GM13976 (cell line): ENCODE measurements at regions not wholly inside any gene's neighbourhood (a gene's known extent, or its start where the extent isn't known, plus 50 kb on each side); places are given as distances from the start of the nearest gene placed in this dataset.

ENCODE experiments used
- DNase-seq: peaks from one replicate; pipeline ENCODE4 v3.0.0; 2012; ENCODE audit warnings: low spot score
- CTCF ChIP-seq: IDR thresholded peaks from 2 replicates; pipeline ENCODE4 v1.5.1; 2012; ENCODE audit warnings: borderline replicate concordance, mild to moderate bottlenecking; ENCODE audit not compliant: insufficient read depth; ENCODE audit errors: extremely low read depth, missing control alignments, control extremely low read depth
- in situ Hi-C: fragments of 300-500 bp; cut with MboI; formaldehyde crosslinking; loops from one replicate; pipeline ENCODE4 v1.12.0; 2022; ENCODE audit warnings: low sequenced_read_pairs, mixed read lengths, inconsistent platforms; ENCODE audit not compliant: unreplicated experiment

GRCh38 chr15:88348579-88349230 lies 92.2 kb upstream of the NTRK3 start:
- TF ChIP-seq CTCF: no peak
- in situ Hi-C loops: no loop called here
- no peak for DNase-seq

- in situ Hi-C loops: no loop called here
- no peak for DNase-seq
- TF ChIP-seq CTCF: no peak
Measured at GRCh38 chr15:88345962-88346361, 89.4 kb upstream of the NTRK3 start.

- DNase-seq: no peak
- in situ Hi-C loops: no loop called here
Measured at GRCh38 chr15:88344786-88345185, 88.2 kb upstream of the NTRK3 start.

GRCh38 chr15:88342666-88343065 lies 86.1 kb upstream of the NTRK3 start:
- in situ Hi-C loops: no loop called here
- no peak for DNase-seq
- TF ChIP-seq CTCF: no peak

More at GRCh38 chr15:88344786-88345185, 88.2 kb upstream of the NTRK3 start:
- no peak for TF ChIP-seq CTCF

GRCh38 chr15:88341653-88342052 lies 85.1 kb upstream of the NTRK3 start:
- DNase-seq: no peak
- TF ChIP-seq CTCF: no peak
- in situ Hi-C loops: no loop called here

- no peak for DNase-seq
- TF ChIP-seq CTCF: no peak
- in situ Hi-C loops: no loop called here
Measured at GRCh38 chr15:88341006-88341405, 84.5 kb upstream of the NTRK3 start.
